Esophagus squamous epithelium (tissue), 4 donors: ENCODE measurements at regions not wholly inside any gene's neighbourhood (a gene's known extent, or its start where the extent isn't known, plus 50 kb on each side); places are given as distances from the start of the nearest gene placed in this dataset.

Experiments used
- CTCF ChIP-seq, 6 experiments: fragments of 450-650 bp in 4 of 6; fragments of 200-600 bp in 2 of 6; sonication (generic) in 2 of 6; IDR thresholded peaks; one replicate each; pipeline ENCODE4 v1.5.1; 2016 to 2019; ENCODE audit warnings: antibody characterized with exemption in 6 of 6, mild to moderate bottlenecking in 4 of 6, moderate library complexity in 4 of 6
- POLR2A ChIP-seq, 4 donors: fragments of 450-650 bp; IDR thresholded peaks; one replicate each; pipeline ENCODE4 v1.6.1; 2017; ENCODE audit warnings: antibody characterized with exemption in 4 of 4, mild to moderate bottlenecking in 4 of 4, moderate library complexity in 3 of 4

- TF ChIP-seq CTCF (IDR thresholded peaks at IDR 0.05) = no peak
- no peak for TF ChIP-seq POLR2A (IDR thresholded peaks at IDR 0.05)
Measured at GRCh38 chr4:174018236-174018635, 265.2 kb downstream of the FBXO8 start.
